Stimulated activated CD4-positive, alpha-beta T cell treated with anti-CD3 and anti-CD28 coated beads, Interleukin-12 subunit alpha, Interleukin-12 subunit beta, amount 100 ng/mL, for 48 hours (primary cell): ENCODE measurements at regions not wholly inside any gene's neighbourhood (a gene's known extent, or its start where the extent isn't known, plus 50 kb on each side); places are given as distances from the start of the nearest gene placed in this dataset.
A peak's percentile ranks its signal among the peaks of the same experiment; 100 is the strongest.

Source experiments
- DNase-seq, 3 donors: peaks; one replicate each; pipeline ENCODE4 v3.0.0-alpha.2; 2020; ENCODE audit warnings: low read depth in 2 of 3, low spot score in 1 of 3

DNA sequence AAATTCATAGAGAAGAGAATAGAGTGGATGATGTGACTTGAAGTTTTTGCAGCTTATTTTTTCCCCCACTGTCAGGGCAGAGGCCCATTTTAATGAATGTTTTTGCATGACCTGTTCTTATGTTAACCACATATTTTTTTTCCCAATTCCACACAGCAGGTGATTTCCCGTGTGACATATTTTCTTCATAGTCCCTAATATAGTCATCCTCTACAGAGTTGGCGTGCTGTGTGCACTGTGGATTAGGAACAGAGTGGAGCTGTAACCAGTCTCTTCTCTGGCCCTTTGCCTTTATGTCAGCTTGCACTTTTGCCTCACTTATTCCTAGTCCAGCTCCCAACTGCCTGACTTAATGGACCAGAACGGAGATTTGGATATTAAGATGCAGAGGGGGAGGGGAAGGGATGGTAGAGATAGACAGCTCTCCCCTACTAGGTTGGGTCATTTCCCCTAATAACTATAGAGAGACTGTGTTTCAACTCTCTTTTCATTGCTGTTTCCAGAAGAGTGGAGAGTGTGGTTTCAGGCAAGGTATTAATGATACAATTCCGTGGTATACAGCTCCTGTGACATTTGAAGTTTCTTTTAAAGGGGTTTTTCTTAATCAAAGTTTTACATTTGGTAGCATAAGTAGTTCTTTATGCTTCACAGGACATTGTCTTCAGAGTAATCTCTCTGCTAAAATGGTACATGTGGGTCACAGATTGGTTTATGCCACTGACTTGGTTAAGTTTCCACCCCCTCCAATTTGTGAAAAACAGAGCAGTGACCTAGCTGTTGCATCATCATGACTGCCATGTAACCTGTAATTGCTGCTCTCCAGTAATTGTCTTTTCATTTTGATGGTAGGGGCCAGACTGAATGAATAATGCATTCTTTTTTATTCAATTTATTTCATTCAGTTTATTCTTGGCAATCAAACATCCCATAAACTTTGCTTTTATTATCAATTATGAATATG lies 161.3 kb downstream of the HAUS1 start:
- no peak for DNase-seq

- DNase-seq = no peak
Observed at GRCh38 chr18:46266473-46266872, 162.3 kb downstream of the HAUS1 start.

GRCh38 chr18:46268671-46269070 lies 164.5 kb downstream of the HAUS1 start:
- no peak for DNase-seq

DNA sequence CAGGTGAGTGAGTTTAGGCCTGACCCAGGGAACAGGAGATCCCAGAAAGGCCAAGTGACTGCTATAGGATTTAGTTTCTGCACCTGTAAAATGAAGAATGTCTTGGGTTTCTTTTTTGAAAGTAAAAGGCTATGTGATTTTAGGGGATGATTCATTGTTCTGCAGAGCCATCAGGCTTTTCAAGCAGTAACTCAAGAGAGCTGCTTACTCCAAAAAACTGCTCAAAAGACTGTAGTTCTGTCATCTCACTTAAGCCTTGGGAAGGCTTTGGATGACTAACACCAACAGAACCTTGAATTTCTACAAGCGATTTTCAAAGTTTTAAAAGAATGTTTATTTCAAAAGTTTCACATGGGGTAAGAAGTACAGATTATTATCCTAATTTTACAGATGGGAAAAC lies 165.1 kb downstream of the HAUS1 start:
- DNase-seq = no peak

- DNase-seq = no peak
Observed at GRCh38 chr18:46271488-46271887, 167.3 kb downstream of the HAUS1 start.

DNA sequence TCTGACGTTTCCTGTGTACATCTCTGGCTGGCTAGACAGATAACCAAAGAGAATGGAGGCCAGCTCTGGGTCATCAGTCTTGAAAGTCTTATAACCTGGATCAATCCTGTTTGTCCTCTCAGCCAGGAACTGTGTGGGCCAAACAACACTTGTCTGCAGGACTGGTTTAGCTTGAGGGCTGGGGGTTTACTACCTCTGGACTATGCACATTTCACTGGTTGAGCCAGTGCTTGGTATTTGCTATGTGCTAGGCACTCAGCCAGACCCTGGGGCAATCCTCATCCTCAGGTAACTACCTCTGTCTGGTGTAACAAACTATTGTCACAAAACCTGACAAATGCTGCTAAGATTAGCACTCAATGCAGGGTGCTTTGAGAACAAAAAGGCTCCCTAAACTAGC lies 169.7 kb downstream of the HAUS1 start:
- DNase-seq = no peak

GRCh38 chr18:46274266-46274665 lies 170.1 kb downstream of the HAUS1 start:
- no peak for DNase-seq

- DNase-seq = no peak
Observed at GRCh38 chr18:46275370-46275769, 171.2 kb downstream of the HAUS1 start.

DNA sequence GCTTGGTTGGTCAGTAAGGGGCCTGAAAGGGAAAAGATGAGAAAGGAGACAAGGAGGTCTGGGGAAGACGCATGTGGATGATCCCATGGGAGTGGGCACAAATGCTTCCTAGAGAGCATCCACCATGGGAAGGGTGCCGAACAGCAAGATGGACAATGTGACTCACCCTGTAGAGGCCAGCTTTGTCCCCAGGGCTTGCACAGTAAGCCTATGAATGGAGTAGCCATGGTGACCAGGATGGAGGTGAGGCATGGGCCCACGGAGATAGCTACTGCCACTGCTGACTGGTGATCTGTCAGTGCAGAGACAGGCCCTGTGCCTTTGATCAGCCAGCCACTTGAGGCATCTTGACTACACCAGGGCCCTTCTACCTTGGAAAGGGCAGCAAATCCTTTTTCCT lies 172.6 kb downstream of the HAUS1 start:
- DNase-seq = no peak

DNA sequence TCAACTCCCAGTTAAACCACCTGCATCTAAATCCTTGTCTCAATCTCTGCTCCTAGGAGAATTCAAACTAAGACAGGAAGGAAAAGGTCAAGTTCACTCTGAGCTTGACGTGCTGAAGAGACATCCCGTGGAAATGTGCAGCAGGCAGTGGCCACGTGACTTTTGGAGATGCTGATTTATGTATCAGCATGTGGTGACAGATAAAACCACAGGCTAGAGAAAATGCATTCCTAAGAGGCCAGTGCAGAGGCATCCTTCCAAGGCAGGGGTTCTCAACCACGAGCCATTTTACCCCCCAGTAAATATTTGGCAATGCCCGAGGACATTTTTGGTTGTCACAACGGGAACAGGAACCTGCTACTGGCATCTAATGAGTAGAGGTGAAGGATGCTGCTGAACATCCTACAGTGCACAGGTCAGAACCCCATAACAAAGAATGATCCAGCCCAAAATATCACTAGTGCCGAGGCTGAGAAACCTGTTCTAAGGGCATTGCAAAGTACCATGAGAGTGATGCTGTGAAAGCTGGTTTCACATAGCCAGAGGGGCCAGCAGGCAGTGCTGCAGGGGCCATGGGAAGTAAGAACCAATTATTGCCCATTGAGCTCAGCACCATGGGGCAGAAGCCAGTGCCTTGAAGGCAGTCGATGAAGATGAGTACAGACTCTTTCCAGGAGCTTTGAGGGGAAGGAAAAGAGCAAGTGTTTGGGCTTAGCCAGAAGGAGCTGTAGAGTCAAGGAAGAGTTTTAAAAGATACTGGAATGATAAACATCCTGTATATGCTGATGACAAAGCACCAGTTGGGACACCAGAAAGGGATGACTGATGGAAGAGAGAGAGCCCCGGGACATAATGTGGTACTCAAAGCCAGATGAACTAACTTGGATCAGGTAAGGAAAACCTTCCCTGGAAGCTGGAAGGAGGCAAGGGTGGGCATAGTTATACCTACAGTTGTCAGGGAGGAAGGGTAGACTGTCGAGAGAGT lies 174.6 kb downstream of the HAUS1 start:
- DNase-seq = no peak

DNA sequence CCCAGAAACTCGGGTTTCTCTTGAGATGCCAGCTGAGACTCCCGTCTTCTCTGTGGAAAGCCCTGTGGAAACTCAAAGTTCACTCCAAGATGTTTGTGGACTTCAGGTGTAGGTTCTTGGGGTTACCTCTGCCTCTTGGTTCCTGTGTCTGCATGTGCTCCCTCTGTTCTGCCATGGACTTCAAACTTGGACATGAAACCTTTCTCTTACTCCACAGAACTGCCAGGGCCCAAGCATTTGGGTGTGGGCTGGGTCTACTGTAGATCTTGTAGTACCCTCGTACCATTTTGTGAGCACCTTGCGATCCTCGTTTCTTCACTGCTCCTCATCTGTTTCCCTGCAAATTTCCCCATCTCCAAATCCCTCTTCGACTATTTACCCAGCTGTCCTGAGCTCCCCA lies 175.5 kb downstream of the HAUS1 start:
- no peak for DNase-seq

- DNase-seq = peak; percentile 30 to 49 (median 35)
Observed at GRCh38 chr18:46281185-46282176, 177.3 kb downstream of the HAUS1 start.

DNA sequence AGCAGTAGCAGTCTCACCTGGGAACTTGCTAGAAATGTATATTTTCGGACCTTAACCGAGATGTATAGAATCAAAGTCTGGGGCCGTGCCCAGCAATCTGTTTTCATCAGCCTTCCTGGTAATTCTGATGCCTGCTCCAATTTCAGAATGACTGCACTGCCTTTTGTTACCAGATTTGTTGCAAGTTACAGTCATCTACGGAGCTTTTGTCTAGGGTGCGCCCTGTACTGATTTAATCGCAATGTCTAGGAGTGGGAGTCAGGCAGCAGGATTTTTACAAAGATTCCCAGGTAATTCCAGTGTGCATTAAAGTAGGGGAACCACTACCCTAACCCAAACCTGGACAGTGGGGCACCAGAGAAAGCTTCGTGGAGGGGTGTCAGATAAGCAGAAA lies 178.0 kb downstream of the HAUS1 start:
- DNase-seq = no peak

- no peak for DNase-seq
Observed at GRCh38 chr18:46282646-46283045, 178.5 kb downstream of the HAUS1 start.

DNA sequence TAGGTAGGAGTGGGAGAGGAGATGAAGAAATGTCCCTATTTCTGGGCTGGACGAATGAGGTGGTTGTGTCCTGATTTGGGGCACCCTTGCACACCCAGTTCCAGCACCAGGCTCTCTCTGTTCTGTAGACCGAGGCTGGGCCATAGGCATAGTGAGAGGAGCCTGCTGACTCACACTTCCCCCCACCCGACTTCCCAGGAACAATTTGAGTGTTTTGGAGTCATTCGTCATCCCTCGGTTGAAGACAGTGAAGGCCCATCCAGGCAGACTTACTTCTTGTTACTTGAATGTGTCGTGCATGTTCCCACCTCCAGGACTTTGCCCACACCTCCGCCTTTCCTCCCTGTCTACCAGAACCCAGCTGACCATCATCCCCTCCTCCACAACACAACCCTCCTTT lies 179.1 kb downstream of the HAUS1 start:
- no peak for DNase-seq

GRCh38 chr18:46283895-46284295 lies 179.7 kb downstream of the HAUS1 start:
- no peak for DNase-seq

DNA sequence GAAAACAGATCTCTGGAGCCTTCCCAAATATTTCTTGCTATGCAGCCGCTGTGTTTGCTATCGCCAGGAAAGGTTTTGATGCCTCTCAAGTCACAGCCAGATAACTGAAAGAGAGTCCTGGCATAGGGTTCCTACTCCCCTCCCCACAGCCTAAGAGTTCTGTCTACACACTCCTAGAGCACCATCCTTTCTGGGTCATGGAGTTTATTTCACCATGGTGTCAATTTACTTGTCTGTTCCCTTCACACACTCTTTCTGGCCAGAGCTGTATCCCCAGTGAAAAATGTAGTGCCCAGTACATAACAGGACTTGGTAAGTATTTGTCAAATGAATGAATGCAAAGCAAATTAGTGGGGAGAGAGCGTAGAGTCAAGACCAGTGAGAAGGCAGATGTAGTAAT lies 185.3 kb downstream of the HAUS1 start:
- no peak for DNase-seq

DNA sequence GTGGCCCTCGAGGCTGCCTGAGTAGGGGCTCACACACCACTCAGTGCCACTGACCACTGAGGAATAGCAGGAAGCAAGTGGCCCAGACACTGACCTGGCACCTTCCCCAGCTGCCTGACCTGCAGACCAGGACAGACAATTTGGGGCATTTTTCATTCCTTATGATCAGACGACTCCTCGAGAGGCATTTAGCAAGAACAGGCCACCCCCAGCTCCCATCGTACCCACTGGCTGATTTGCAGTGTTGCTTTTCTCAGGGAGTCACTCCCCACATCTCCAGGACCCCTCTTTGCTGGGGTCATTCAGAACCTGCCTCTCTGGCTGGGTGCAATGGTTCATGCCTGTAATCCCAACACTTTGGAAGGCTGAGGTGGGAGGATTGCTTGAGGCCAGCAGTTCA lies 185.7 kb downstream of the HAUS1 start:
- DNase-seq = no peak

DNA sequence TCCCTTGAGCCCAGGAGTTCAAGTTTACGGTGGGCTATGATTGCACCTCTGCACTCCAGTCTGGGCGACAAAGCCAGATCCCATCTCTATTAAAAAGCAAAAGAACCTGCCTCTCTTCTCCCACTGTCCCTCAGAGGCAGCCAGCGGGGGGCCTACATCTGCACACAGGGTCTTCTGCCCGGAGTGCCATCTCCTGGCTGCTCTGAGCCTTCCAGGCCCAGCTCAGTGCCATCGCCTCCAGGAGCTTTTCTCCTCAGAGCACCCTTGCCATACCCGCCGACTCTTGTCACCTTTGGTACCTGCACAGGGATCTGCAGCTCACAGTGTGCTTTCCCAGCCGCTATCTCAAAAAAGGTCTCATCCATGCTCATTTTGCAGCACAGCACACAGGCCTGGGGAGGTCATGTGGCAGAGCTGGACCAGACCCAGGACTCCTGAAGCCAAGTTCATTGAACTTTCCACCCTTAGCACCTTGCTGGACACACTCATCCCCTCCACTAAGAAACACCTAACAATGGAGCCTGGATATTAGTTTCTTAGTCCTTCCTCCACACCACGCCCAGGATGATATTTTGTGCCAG lies 186.3 kb downstream of the HAUS1 start:
- DNase-seq = no peak

- no peak for DNase-seq
Observed at GRCh38 chr18:46291149-46291548, 187.0 kb downstream of the HAUS1 start.
